CD4-positive, alpha-beta T cell treated with Interleukin-15 for 4 hours (primary cell): ENCODE measurements at regions not wholly inside any gene's neighbourhood (a gene's known extent, or its start where the extent isn't known, plus 50 kb on each side); places are given as distances from the start of the nearest gene placed in this dataset.
"Not testable (repeated sequence)": the region's sequence is repeated elsewhere in the genome, so short reads cannot be mapped to it uniquely, and the experiment has no call there.

ENCODE experiments used
- DNase-seq: peaks from one replicate; pipeline ENCODE4 v3.0.0-alpha.2; 2020; ENCODE audit warnings: low spot score

DNA sequence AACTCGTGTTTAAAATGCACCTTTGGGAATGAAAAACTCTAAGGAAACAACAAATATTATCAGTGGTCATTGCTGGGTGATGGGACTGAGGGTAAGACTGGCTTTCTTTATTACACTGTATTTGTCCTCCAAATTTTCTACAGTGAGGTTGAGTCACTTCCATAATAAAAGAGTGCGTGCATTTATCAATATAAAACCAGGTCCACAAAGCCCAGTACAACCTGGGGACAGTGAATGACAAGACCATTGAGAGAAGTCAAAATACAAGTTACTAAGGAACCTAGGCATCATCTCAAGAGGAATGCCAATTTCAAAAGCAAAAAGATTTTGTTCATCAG is 76.4 kb downstream of the MAGED4 start:
- DNase-seq, result no peak

DNA sequence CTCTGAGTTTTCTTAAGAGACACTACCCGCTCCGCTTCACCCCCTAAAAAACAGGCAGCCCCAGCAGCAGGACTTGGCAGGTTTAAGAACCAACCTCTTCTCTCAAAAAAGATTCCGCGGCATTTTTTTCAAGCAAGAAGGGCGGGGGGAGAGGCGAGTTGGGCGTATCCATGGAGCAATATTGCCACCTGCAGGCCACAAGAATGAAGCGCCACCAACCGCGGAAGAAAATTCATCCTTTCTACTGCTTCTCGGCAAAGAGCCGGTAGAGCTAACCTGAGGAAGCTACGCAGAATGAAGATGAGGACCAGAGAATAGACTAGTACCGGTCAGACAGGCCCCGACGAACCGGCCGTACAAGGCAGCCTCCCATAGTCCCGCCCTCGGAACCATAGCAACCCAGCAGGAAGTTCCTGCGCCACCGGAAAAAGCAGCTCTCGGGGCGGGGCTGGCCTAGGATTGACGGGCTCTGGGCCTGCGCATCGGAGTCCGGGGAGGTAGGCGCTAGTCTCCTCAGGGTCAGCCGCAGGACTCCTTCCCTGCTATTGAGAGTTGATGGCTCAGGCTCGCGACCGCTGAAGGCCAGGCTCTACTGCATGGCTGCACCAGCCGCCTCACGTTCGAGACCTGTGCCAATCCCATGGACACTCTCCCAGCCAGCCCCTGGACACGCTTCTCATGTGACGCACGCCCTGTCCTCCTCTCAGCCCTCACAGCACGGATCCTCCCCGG is 76.9 kb downstream of the MAGED4 start:
- DNase-seq, result peak; percentile 86

DNA sequence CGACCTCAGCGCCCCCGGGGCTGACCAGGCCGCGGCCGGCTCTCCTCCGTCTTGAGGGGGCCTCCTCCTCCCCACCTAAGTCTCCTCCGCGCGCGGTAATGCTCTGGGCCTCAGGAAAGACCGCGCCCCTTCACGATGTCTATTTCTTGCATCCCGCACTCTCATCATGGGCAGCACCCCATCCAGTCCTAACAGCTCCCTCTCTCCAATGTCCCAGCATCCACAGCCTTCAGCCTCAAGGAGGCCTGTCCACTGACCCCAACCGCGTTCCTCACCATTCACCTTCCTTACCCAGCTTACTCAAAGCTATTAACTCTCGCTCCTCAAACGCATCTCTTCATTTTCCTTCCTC is 77.5 kb downstream of the MAGED4 start:
- no peak for DNase-seq

DNA sequence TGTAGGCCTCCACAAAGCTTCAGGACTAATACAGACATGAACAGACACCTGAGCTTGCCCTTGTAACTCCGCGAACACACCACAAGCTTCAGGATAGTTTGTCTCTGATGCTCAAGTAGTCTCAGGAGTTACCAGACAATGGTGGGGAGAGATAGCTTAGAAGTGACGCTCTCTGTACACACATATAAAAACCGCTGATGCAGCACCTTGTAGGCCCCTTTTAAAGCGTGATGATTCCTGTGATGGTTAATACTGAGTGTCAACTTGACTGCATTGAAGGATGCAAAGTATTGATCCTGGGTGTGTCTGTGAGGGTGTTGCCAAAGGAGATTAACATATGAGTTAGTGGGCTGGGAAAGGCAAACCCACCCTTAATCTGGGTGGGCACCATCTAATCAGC is 78.7 kb downstream of the MAGED4 start:
- DNase-seq, result no peak

DNA sequence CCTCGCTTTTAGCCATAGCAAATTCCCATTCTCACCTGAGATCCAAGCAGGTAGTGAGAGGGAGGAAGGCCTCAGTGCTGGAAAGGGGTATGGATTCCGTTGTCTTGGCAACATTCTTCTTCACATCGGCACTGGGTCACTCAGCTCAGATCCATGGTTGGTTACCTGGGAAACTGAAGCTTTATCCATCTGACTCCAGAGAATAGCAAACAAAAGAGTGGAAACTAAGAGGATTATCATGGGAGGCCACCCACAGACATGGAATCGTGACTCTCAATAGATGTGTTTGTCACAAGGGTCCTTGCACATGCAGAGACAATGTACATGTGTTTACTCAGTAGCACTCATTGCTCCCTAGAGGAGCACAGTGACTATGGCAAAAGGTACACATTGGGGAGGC is 81.0 kb downstream of the MAGED4 start:
- DNase-seq, result no peak

DNA sequence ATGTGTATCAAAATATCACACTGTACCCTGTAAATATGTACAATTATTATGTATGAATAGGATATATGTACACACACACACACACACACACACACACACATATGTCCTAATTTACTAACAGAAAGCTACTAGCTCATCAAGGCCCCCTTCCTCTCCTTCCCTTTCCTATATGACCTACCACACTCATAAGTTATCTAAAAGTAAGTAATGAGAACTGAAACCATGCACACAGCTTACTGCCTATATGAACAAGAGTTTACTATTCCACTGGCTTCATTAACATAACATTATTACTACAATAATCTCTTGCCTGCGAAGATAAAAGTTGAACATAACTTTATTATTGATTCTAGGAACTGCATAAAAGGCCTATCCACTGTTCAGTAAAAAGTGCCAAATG is 83.8 kb downstream of the MAGED4 start:
- DNase-seq, result not testable (repeated sequence)

DNA sequence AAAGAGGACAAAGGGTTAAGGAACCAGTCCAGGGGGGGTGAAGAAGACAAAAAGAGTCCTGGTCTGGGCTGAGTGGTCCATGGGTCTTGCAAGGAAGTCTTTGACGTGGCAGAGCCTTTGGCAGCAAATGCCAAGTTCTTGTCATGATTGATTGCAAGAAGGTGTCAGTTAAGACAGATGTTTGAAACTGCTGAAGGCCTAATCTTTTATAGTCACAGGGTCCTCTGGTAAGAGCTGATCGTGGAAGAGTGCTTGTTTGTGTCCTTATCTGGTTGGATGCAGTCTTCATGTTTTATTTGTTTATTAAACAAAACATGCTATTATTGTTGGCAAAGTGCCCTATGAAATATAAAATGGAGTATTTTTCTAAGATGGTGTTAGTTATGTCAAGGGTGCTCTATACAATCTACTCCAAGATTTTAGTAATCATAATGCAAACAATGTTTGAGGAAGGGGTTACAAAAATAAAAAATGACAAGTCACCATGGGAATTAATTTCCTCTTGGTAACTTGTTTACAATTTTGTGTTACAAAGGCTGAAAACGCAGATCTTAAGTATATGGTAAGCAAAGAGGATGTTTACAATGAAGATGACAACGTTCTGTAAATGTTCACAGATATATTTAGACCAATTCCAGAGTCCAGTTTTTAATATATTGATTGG is 85.9 kb downstream of the MAGED4 start:
- no peak for DNase-seq

DNA sequence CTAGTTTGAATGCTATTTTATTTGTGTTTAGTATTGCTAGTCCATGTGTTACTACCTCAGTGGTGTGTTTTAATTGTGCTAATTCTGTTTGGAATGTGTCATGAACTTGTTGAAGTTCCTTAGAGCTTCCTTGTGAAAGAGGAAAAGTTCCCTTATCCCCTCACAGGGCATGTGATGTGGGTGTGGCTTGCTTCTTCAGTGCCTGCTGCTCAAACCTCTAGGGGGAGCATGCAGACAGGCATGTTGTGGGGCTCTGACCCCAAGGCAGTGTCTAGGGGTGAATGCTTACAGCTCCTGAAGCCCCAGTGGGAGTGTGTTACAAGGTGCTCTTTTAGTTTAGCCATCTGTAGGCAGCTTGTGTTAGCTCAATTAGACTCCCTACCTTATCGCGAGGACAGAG is 86.5 kb downstream of the MAGED4 start:
- DNase-seq, result no peak

DNA sequence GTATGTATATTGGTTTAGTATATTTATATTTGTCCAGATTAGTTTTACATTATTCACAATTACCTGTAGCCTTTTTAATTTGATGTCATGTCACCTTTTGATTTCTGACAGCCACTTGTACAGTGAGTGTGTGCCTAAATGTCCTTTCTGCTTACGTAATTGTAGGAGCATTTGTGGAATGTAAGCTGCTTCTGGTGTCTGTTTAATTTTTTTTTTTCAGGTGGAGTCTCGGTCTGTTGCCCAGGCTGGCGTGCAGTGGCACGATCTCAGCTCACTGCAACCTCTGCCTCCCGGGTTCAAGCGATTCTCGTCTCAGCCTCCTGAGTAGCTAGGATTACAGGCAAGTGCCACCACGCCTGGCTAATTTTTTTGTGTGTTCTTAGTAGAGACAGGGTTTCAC is 91.2 kb upstream of the XAGE2 start:
- no peak for DNase-seq

DNA sequence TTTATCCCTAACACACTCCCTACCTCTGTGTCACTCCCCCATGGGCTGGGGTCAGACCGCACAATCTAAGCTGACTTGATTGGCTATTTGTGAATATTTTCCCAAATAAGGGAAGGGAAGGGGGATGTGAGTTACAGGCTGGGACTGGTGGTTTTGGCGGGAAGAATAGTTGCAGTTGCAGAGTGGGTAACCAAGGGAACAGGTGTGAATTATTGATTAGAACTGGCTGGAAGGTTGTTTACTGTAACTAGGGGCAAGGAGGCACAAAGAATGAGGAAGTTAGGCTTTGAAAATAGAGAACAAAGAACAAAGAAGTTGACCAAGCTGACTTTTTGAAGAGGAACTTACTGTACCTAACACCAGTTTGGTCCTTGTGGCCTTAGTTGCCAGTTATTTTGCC is 88.0 kb upstream of the XAGE2 start:
- DNase-seq, result no peak

DNA sequence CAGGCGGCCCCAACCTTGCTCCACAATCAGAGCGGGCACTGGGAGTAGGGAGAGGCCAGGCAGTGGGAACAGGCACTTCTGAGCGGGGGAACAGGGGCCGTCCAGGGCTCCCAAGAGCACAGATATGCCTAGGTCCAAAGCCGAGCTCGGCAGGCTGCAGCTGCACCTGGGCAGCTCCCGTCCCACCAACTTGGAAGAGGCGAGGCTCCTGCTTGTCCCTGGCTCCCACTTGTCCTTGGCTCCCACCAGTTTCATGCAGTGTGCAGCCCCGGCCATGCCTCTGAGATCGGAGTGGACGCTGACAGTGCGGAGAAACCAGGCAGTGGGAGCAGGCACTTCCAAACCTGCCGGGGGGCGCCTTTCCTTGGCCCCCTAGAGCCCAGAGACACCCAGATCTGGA is 84.0 kb upstream of the XAGE2 start:
- no peak for DNase-seq

DNA sequence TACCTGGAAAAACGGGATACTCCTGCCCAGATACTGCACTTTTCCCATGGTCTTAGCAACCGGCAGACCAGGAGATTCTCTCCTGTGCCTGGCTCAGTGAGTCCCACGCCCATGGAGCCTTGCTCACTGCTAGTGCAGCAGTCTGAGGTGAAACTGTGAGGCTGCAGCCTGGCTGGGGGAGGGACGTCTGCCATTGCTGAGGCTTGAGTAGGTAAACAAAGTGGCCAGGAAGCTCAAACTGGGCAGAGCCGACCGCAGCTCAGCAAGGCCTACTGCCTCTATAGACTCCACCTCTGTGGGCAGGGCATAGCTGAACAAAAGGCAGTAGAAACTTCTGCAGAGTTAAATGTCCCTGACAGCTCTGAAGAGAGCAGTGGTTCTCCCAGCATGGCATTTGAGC is 69.9 kb upstream of the XAGE2 start:
- not testable (repeated sequence) for DNase-seq

DNA sequence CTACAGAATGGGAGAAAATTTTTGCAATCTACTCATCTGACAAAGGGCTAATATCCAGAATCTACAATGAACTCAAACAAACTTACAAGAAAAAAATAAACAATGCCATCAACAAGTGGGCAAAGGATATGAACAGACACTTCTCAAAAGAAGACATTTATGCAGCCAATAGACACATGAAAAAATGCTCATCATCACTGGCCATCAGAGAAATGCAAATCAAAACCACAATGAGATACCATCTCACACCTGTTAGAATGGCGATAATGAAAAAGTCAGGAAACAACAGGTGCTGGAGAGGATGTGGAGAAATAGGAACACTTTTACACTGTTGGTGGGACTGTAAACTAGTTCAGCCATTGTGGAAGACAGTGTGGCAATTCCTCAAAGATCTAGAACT is 60.3 kb upstream of the XAGE2 start:
- not testable (repeated sequence) for DNase-seq
